Stimulated activated effector memory CD8-positive, alpha-beta T cell treated with anti-CD3 and anti-CD28 coated beads, Interleukin-12 subunit alpha, Interleukin-12 subunit beta, amount 100 ng/mL, for 72 hours (primary cell): ENCODE measurements at regions not wholly inside any gene's neighbourhood (a gene's known extent, or its start where the extent isn't known, plus 50 kb on each side); places are given as distances from the start of the nearest gene placed in this dataset.

Experiments
- ATAC-seq: fragments of 150-1000 bp; cut with Tn5 transposase; 2 replicates; pipeline ENCODE4 v1.10.0; 2021
- DNase-seq, 2 donors: peaks; one replicate each; pipeline ENCODE4 v3.0.0; 2021 to 2022; ENCODE audit warnings: low spot score in 2 of 2
- H3K27ac Mint-ChIP-seq: one replicate; pipeline ENCODE4 v1.8.0; 2022; ENCODE audit warnings: mild to moderate bottlenecking, mixed read lengths
- H3K36me3 Mint-ChIP-seq: one replicate; pipeline ENCODE4 v1.8.0; 2022; ENCODE audit warnings: mild to moderate bottlenecking, mixed read lengths
- H3K4me1 Mint-ChIP-seq: one replicate; pipeline ENCODE4 v1.8.0; 2022; ENCODE audit warnings: mixed read lengths
- H3K4me3 Mint-ChIP-seq: one replicate; pipeline ENCODE4 v1.8.0; 2022; ENCODE audit warnings: mild to moderate bottlenecking, mixed read lengths
- H3K9me3 Mint-ChIP-seq: one replicate; pipeline ENCODE4 v1.8.0; 2022; ENCODE audit warnings: mixed read lengths

DNA sequence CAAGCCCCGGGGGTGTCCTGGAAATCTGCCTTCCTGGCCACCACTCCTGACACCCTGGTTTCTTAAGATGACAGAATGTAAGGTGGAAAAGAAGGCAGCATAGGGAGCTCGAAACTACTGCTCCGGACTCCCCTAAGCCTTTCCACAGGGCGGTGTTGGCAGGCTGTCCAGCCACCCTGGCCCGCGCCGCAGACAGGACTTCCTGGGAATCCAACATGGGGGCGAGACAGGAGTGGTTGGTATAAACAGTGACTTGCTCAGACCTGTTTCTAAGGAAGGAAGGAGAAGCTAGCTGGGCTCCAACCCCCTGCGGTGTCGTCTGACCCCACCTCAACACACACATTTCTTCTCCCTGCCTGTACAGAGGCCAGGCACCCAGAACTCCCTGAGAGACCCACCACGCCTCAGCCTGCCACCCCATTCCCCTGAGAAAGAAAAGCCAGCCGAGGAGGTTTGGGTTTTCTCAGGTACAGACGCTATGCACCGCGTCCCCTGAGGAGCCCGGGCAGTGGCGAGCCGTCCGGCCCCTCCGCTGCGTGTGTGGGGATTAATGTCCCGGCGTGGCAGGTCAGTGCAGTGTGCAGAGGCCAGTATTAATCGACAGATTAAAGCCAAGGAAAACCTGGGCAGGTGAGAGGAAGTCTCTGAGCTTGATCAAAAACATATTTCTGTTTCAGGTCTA is 349.6 kb upstream of the MKI67 start:
- Mint-ChIP-seq H3K4me3 (no peak overlapping the region), H3K36me3 (no peaks in the 10 kb centered on the region), H3K4me1 (no peaks in the 10 kb centered on the region), H3K9me3 (no peaks in the 10 kb centered on the region), H3K27ac (no peak overlapping the region)
- no peak for ATAC-seq
- no peak for DNase-seq

DNA sequence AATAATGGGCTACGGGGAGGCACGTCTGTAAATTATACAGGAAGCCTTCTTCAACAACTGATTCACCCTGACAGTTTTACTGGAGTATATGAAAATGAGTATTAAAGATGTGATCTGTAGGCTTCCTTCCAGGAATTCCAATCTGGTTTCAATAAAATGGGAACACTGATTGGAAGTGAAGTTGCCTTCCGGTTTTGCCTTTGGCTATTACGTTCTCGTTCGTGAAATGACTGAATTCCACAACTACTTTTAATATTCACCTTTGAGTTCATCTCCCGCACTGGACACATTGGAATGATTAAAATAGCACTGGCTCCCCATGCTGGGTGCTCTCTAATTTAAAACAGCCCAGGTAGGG is 350.1 kb upstream of the MKI67 start:
- DNase-seq (no peak), ATAC-seq (no peak)
- Mint-ChIP-seq H3K4me1 (no peaks in the 10 kb centered on the region), H3K36me3 (no peaks in the 10 kb centered on the region), H3K4me3 (no peak overlapping the region), H3K27ac (no peak overlapping the region), H3K9me3 (no peaks in the 10 kb centered on the region)

DNA sequence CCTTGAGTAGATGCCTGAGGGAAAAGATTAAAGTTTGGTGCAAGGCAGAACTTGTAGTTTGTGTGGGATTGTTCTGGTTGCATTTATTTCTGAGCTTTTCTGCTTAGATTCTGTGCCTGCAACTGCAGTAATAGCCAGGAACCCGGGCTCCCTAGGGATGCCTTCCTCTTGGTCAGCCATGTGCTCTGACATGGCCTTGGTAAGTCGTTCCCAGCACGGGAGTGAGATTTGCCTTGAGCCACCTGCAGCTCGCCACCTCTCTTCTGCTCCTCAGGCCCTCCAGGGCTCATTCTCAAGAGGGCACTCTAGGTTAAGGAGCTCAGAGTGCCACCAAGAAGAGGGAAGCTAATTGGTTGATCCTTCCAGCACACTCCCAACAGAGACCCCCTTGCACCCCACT is 350.6 kb upstream of the MKI67 start:
- Mint-ChIP-seq H3K36me3 (no peaks in the 10 kb centered on the region), H3K4me3 (no peak overlapping the region), H3K27ac (no peak overlapping the region), H3K4me1 (no peaks in the 10 kb centered on the region), H3K9me3 (no peaks in the 10 kb centered on the region)
- DNase-seq (no peak), ATAC-seq (no peak)

DNA sequence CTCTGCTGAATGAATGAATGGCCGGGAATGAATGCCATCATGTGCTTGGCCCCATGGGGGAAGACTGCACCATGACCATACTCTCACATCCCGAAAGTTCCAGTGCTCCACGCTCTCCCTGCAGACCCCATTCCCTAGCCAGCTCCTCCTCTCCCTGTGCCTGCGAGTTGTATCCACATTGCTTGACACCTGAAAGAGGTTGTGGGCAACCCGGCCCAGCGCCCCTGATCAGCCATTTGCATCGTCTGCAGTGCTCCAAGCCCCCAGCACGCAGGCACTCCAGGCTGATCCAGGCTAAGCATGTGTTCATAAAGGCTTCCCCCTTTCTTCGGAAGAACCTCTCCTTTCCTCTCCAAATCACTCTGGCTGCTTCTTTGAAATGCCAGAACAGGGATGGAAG is 354.4 kb upstream of the MKI67 start:
- H3K4me1 Mint-ChIP-seq: no peaks in the 10 kb centered on the region
- ATAC-seq (no peak), DNase-seq (no peak)
- no peak overlapping the region for H3K27ac Mint-ChIP-seq
- H3K36me3 Mint-ChIP-seq: no peaks in the 10 kb centered on the region
- no peak overlapping the region for H3K4me3 Mint-ChIP-seq
- no peaks in the 10 kb centered on the region for H3K9me3 Mint-ChIP-seq

DNA sequence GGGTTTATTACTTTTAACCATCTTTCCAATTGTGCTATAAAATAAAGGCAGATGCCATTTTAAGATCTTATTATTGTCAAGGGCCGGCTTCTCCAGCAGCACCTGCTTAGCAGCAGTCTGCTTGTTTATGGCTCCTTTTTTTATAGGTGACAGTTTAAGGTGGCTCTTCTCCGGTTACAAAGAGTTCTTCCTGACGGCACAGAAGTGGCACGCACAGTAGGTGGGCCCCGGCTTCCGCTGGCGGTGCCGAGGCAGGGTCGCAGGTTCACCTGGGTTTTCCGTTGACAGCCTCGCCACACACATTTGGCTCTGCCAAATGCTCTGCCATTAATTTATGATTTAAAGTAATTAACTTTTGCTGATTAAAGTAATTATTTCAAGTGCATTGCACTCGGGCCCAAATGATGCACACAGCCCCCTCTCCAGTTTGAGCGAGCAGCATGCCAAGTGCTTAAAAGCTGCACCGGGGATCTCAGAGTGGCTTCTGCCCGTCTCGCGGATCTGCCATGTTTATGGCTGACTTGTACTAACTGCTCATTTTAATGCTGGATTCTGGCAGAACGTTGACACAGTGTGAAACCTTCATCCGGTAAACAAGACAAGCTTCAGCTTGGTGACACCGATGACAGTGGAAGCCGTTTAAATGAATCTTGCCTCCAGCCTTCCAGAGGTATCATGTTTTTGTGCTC is 355.1 kb upstream of the MKI67 start:
- H3K9me3 Mint-ChIP-seq: no peaks in the 10 kb centered on the region
- H3K4me3 Mint-ChIP-seq: no peak overlapping the region
- DNase-seq: no peak
- no peaks in the 10 kb centered on the region for H3K4me1 Mint-ChIP-seq
- H3K27ac Mint-ChIP-seq: no peak overlapping the region
- H3K36me3 Mint-ChIP-seq: no peaks in the 10 kb centered on the region
- no peak for ATAC-seq

DNA sequence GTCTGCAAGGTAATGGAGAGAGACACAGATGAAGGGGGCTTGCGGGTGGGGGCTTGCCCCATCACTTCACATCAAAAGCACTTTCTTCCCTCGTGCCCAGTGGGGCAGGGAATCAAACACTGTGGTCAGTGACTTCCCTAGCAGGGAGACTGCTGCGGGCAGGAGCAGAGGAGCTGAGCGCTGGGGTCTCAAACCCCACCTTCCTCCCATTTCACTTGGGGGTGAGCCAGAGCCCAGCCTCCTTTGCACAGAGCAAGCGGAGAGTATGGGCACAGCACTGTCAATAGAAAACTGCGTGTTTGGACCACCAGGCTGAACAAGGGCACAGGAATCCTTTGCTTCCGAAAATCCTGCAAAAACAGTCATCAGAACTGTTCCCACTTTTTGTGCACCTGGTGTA is 355.8 kb upstream of the MKI67 start:
- DNase-seq: no peak
- no peaks in the 10 kb centered on the region for H3K4me1 Mint-ChIP-seq
- no peak for ATAC-seq
- no peak overlapping the region for H3K27ac Mint-ChIP-seq
- H3K36me3 Mint-ChIP-seq: no peaks in the 10 kb centered on the region
- H3K9me3 Mint-ChIP-seq: no peaks in the 10 kb centered on the region
- no peak overlapping the region for H3K4me3 Mint-ChIP-seq

DNA sequence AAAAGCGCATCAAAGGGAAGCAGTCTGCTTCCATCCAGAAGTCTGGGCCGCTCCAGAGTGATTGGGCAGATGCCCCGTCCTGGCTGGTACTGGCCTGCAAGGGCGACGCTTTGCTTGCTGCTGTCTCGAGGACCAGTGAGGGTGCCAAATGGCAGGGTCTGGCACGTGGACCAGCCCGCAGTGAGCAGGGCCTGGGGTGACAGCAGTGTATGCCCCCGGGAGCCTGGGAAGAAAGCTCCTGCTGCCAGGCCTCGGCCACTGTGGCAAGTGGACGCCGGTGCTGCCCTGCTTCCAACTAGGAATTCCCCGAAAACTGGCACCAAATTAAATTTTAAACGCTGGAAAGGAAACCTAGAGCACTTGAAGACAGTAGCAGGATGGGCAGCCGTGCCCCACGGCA is 357.0 kb upstream of the MKI67 start:
- Mint-ChIP-seq H3K27ac (no peak overlapping the region), H3K4me3 (no peak overlapping the region), H3K9me3 (no peaks in the 10 kb centered on the region), H3K4me1 (no peaks in the 10 kb centered on the region), H3K36me3 (no peaks in the 10 kb centered on the region)
- DNase-seq (no peak), ATAC-seq (no peak)

DNA sequence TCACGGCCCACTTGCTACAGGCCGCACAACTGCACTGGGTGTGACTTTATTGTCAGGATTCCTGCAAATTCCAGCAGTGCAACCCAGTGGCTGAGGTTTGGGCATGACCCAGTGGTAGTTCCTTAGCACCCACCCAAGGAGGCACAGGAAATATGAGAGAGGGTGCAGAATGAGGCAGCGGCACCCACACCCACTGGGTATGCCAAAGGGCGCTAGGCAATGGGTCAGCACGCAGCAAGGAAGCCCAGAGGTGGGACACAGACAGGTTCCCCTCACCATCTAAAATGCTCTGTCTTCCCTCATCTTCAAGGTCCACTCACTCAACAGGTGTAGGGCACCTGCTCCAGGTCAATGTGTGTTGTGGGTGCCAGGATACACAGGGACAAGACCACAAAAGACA is 357.8 kb upstream of the MKI67 start:
- no peak for ATAC-seq
- no peaks in the 10 kb centered on the region for H3K4me1 Mint-ChIP-seq
- no peak overlapping the region for H3K27ac Mint-ChIP-seq
- H3K9me3 Mint-ChIP-seq: no peaks in the 10 kb centered on the region
- no peak overlapping the region for H3K4me3 Mint-ChIP-seq
- H3K36me3 Mint-ChIP-seq: no peaks in the 10 kb centered on the region
- no peak for DNase-seq

DNA sequence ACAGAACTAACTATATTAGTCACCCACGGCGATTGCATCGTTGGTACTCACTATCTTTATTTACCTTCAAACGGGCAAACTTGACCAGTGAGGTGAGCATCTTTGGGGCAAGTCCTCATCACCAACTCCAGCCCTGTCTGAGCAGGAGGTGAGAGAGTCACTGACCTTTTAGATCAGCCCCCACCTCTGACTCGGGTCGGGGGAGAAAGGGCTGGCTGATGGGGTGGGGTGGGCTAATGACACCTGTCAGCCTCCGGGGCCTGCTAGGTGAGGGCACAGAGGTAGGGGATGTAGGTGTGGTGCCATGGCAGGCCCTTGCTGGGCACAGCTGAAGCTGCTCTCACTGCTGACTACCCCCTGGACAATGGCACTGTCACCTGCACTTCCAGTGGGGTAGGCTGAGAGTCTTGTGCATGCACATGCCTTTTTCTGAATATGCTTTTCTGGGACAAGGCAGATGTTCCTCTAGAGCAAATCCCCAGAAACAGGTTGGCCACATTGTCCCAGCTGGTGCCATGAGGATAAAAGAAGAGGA is 359.5 kb upstream of the MKI67 start:
- ATAC-seq (no peak), DNase-seq (no peak)
- Mint-ChIP-seq H3K9me3 (no peaks in the 10 kb centered on the region), H3K4me1 (no peaks in the 10 kb centered on the region), H3K36me3 (no peaks in the 10 kb centered on the region), H3K4me3 (no peak overlapping the region), H3K27ac (no peak overlapping the region)

DNA sequence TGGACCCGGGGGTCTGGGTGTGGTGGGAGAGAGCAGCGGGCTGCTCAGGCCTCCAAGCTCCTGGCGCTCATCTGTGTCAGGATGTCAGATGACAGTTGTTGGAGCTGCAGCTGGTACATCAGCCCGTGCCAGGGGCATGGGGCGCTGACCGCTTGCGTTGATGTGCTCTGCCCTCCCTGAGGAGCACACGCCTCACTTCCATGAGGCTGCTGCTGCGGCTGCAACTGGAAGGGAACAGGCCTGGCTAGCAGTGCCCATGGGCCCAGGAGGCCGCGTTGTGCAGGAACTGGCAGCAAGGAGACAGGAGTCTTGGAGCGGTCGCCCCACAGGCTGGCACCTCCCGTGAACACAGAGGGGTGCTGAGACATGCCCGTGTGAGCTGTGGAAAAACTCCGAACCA is 361.3 kb upstream of the MKI67 start:
- Mint-ChIP-seq H3K9me3 (no peaks in the 10 kb centered on the region), H3K4me1 (no peaks in the 10 kb centered on the region), H3K4me3 (no peak overlapping the region), H3K36me3 (no peaks in the 10 kb centered on the region), H3K27ac (no peak overlapping the region)
- no peak for ATAC-seq
- no peak for DNase-seq

DNA sequence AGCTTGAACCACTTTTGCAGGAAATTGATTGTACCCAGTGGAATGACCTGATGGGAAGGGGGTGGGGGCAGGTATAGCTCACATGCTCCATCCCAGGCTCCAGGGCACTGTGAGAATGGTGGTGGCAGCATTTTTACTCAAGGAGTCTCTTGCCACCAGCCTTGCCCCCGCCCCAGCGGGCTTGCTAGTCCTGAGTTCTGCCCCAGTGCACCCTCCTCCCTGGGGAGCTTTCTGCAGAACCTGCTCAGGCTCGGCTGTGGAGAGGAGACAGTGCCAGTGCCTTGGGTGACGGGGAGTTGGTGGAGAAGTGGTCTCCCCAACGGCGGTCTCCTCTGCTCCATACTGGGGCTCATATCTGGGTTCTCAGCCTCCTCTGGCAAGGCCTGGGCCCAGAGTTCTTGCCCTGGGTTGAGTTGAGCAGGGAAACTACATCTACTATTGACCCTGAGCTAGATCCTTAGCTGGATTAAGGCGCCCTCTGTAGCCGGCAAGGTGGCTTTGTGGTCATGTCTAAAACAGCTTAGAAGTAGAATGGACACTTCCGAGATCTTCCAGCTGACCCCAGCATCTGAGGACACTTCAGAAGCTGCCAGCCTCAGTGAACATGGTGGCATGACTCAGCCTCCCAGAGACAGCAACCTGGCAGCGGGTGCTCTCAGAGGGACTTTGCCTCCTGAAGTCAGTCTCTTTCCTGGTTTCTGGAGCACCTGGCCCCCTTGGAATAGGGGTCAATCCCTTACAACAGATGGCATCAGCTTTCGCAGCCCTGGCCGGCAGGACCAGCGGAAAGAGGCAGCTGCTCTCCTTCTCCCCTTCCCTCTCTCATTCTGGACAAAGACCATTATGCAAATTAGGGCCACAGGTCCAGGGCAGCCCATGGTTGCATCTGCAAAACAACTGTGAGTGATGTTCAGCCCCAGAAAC is 363.4 kb upstream of the MKI67 start:
- no peaks in the 10 kb centered on the region for H3K4me1 Mint-ChIP-seq
- no peak overlapping the region for H3K27ac Mint-ChIP-seq
- no peak for DNase-seq
- no peak for ATAC-seq
- no peak overlapping the region for H3K4me3 Mint-ChIP-seq
- H3K9me3 Mint-ChIP-seq: no peaks in the 10 kb centered on the region
- H3K36me3 Mint-ChIP-seq: no peaks in the 10 kb centered on the region

DNA sequence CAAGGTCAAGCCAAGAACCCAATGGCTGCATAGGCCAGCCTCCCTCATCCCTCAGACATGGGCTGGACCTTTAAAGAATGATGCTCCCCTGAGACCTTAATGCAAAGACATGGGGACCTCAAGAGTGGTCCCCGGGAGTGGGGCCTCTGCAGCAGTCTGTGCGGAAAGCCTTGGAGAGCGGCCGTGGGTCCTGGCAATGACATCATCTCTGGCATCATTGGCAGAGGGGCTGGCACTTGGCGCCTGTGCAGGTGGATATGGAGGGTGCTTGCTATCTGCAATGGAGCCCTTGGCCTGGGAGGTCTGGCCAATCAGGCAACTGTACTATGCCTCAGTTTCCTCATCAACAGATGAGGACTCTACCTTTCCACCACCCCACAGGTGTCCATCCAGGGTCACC is 365.5 kb upstream of the MKI67 start:
- DNase-seq: no peak

DNA sequence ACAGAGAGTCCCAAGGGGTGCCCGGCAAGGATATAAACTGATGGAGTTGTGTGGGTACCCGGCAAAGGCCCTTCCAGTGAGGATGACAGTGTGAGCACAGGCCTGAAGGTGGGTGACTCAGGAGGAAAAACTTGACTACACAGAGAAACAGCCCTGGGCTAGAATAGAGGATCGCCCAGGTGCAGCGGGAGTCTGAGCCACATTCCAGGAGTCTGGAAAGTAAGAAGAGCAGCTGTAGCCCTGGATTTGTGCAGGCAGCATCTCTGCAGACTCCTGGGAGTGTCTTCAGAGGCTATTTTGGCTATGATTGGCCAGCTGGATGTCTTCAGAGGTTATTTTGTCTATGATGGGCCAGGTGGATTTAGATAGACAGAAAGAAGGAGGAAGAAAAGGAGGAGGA is 367.6 kb upstream of the MKI67 start:
- no peak overlapping the region for H3K27ac Mint-ChIP-seq
- DNase-seq (no peak), ATAC-seq (no peak)
- H3K36me3 Mint-ChIP-seq: no peaks in the 10 kb centered on the region
- no peaks in the 10 kb centered on the region for H3K4me1 Mint-ChIP-seq
- H3K9me3 Mint-ChIP-seq: no peaks in the 10 kb centered on the region
- no peak overlapping the region for H3K4me3 Mint-ChIP-seq

More for the DNA sequence above, 365.5 kb upstream of the MKI67 start:
- H3K9me3 Mint-ChIP-seq: no peaks in the 10 kb centered on the region
- no peak for ATAC-seq
- H3K4me3 Mint-ChIP-seq: no peak overlapping the region
- H3K36me3 Mint-ChIP-seq: no peaks in the 10 kb centered on the region
- H3K4me1 Mint-ChIP-seq: no peaks in the 10 kb centered on the region
- H3K27ac Mint-ChIP-seq: no peak overlapping the region

DNA sequence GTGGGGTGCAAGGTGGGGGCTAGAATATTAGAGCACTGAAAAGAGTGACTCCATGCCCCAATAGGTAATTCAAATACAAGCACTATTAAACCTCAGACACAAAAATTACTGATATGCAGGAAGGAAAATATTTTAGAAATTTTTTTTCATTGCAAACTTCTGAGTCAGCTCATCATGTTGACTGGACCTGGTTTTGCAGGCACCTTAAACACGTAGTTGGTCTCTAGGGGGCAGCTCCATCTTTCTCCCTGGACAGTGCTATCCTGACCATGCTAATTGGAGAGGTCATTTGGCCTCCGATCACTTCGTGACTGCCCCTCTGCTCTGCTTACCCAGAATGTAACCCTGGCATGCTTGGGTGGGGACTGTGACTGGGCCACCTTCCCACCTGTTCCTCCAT is 368.4 kb upstream of the MKI67 start:
- ATAC-seq (no peak), DNase-seq (no peak)
- H3K4me1 Mint-ChIP-seq: no peaks in the 10 kb centered on the region
- no peaks in the 10 kb centered on the region for H3K9me3 Mint-ChIP-seq
- no peaks in the 10 kb centered on the region for H3K36me3 Mint-ChIP-seq
- no peak overlapping the region for H3K27ac Mint-ChIP-seq
- H3K4me3 Mint-ChIP-seq: no peak overlapping the region

DNA sequence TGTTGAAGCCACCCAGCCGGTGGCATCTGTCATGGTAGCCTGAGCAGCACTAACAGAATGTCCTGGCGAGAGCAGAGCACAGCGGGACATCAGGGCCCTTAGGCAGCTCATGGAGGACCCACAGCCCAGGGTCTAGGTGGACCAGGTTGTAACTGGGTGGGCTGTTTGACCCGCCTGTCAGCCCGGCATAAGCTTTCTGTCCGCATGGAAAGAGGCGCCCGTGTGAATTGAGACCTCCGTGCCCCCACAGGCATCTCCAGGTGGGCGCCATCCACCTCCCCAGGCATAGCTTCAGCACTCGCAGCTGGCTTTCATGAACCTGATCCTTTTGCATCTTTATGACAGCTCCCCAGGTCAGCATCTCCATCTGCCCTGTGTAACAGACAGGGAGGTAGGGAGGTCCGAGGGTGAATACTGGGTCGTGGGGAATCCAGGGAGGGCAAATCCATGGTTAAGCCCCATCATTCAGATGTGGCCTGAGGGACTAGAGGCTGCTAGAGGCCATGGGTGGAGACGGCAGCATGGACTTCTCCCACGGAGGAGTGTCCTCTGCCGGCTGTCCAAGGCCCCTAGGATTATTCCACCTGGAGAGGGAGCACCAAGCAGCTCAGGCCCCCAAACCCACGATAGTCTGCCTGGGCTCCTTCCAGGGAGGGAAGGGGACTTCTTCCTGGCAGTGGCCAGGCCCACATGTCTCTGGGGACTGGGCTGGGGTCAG is 371.6 kb upstream of the MKI67 start:
- DNase-seq (no peak), ATAC-seq (no peak)
- Mint-ChIP-seq H3K27ac (no peak overlapping the region), H3K4me1 (no peaks in the 10 kb centered on the region), H3K4me3 (no peak overlapping the region), H3K36me3 (no peaks in the 10 kb centered on the region), H3K9me3 (no peaks in the 10 kb centered on the region)
